ENCODE measurements at regions not wholly inside any gene's neighbourhood (a gene's known extent, or its start where the extent isn't known, plus 50 kb on each side); places are given as distances from the start of the nearest gene placed in this dataset.

DNA sequence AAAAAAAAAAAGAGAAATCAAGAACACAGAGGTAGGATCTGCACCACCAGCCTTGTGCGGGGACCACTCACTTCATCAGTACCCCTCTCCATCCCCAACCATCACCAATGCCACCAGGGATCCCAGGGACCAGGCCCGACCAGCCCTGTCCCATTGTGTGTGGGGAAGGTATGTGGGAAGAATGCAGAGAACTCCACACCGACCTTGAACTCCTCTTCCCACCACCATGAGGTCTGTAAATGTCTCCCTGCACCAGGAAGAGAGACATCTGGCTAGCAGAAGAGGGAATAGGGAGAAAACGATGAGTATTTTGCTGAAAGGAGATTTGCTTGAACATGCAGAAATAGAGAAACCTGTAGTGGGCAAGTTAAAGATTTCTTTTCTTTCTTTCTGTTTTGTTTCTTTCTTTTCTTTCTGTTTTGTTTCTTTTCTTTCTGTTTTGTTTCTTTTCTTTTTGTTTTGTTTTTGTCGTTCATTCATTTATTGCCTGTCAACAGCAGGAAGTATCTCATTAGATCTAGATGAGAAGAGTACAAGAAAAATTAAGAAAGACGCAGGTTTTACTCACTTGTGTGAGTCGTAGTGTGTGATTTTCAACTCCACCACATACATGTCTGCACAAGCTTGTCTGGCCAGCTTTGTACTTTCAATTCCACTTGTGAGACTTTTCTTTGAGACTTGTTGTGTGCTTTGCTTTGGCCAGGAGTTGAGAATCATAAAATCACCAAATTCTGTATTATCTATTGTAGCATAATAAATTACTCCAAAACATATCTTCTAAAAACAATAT, 179.8 kb upstream of the HAAO start:
- DNase-seq (ENCODE audit: low read depth, low spot score) (no peak), FAIRE-seq (no peak)
- H3K9me1 ChIP-seq (ENCODE audit: control insufficient read depth, extremely low read depth, insufficient read depth, low read length): no peaks in the 10 kb centered on the region
- no peak overlapping the region for H2AFZ ChIP-seq (ENCODE audit: control insufficient read depth, low read length)
- H3K4me2 ChIP-seq (ENCODE audit: control insufficient read depth, extremely low read depth, insufficient read depth, low read depth, low read length): peak overlapping the region; percentile 29
- peak overlapping the region; percentile 4 for H3K9ac ChIP-seq (ENCODE audit: control insufficient read depth, extremely low read depth, insufficient read depth, low read length)
- no peaks in the 10 kb centered on the region for H3K79me2 ChIP-seq (ENCODE audit: control insufficient read depth, insufficient read depth, low read length)
- dilution Hi-C loops (cut with MboI; ENCODE audit: extremely low pct_ligation_motif_present, low sequenced_read_pairs): no loop called here
- H3K4me1 ChIP-seq (ENCODE audit: control insufficient read depth, extremely low read depth, insufficient read depth, low read length): peaks cover 38% of the 10 kb centered on the region
- H4K20me1 ChIP-seq (ENCODE audit: control insufficient read depth, extremely low read depth, insufficient read depth, low read length): no peaks in the 10 kb centered on the region
- no peaks in the 10 kb centered on the region for H3K36me3 ChIP-seq (ENCODE audit: control insufficient read depth in 2 of 2, extremely low read depth in 1 of 2, insufficient read depth in 2 of 2, low read length in 2 of 2)
- H3K9me3 ChIP-seq (ENCODE audit: control insufficient read depth, low read depth, low read length): no peaks in the 10 kb centered on the region
- no peaks in the 10 kb centered on the region for H3K27me3 ChIP-seq (ENCODE audit: control insufficient read depth, extremely low read depth, insufficient read depth, low read length)
- H3K4me3 ChIP-seq (ENCODE audit: control insufficient read depth in 2 of 3, extremely low read depth in 1 of 3, insufficient read depth in 2 of 3, low read depth in 1 of 3, low read length in 3 of 3): no peak overlapping the region
- peak overlapping the region; percentile 41 for H3K27ac ChIP-seq (ENCODE audit: control insufficient read depth, insufficient read depth, low read length)
- TF ChIP-seq EZH2 (IDR thresholded peaks at IDR 0.05; ENCODE audit: low read length) (no peak), CTCF (optimal IDR thresholded peaks at IDR 0.05 in 1 of 3, IDR thresholded peaks at IDR 0.05 in 1 of 3, conservative IDR thresholded peaks at IDR 0.05 in 1 of 3; ENCODE audit: extremely low read depth in 1 of 3, insufficient read depth in 2 of 3, low read length in 3 of 3) (no peak)

DNA sequence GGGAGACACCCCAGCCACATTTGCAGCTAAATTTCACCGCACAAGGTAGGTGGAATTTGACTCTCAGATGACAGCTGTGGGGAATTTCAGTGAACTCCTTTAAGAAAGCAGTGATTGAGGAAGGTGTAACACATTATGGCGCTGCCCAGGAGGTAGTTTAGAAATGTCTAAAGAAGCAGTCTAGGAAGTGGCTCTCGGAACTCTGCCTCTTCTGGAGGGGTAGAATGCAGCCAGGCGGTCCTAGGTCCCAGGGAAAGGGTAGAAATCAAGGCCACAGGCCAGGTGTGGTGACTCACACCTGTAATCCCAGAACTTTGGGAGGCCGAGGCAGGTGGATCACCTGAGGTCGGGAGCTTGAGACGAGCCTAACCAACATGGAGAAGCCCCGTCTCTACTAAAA, 179.0 kb upstream of the HAAO start:
- H3K27me3 ChIP-seq (ENCODE audit: control insufficient read depth, extremely low read depth, insufficient read depth, low read length): no peaks in the 10 kb centered on the region
- TF ChIP-seq CTCF (optimal IDR thresholded peaks at IDR 0.05 in 1 of 3, IDR thresholded peaks at IDR 0.05 in 1 of 3, conservative IDR thresholded peaks at IDR 0.05 in 1 of 3; ENCODE audit: extremely low read depth in 1 of 3, insufficient read depth in 2 of 3, low read length in 3 of 3) (no peak), EZH2 (IDR thresholded peaks at IDR 0.05; ENCODE audit: low read length) (no peak)
- H3K79me2 ChIP-seq (ENCODE audit: control insufficient read depth, insufficient read depth, low read length): no peaks in the 10 kb centered on the region
- dilution Hi-C loops (cut with MboI; ENCODE audit: extremely low pct_ligation_motif_present, low sequenced_read_pairs): no loop called here
- no peak overlapping the region for H2AFZ ChIP-seq (ENCODE audit: control insufficient read depth, low read length)
- DNase-seq (ENCODE audit: low read depth, low spot score) (no peak), FAIRE-seq (no peak)
- H3K27ac ChIP-seq (ENCODE audit: control insufficient read depth, insufficient read depth, low read length): no peak overlapping the region
- H3K9me3 ChIP-seq (ENCODE audit: control insufficient read depth, low read depth, low read length): no peaks in the 10 kb centered on the region
- H3K4me3 ChIP-seq (ENCODE audit: control insufficient read depth in 2 of 3, extremely low read depth in 1 of 3, insufficient read depth in 2 of 3, low read depth in 1 of 3, low read length in 3 of 3): no peak overlapping the region
- H3K9me1 ChIP-seq (ENCODE audit: control insufficient read depth, extremely low read depth, insufficient read depth, low read length): no peaks in the 10 kb centered on the region
- H3K4me2 ChIP-seq (ENCODE audit: control insufficient read depth, extremely low read depth, insufficient read depth, low read depth, low read length): no peak overlapping the region
- no peak overlapping the region for H3K9ac ChIP-seq (ENCODE audit: control insufficient read depth, extremely low read depth, insufficient read depth, low read length)
- no peaks in the 10 kb centered on the region for H3K36me3 ChIP-seq (ENCODE audit: control insufficient read depth in 2 of 2, extremely low read depth in 1 of 2, insufficient read depth in 2 of 2, low read length in 2 of 2)
- no peaks in the 10 kb centered on the region for H4K20me1 ChIP-seq (ENCODE audit: control insufficient read depth, extremely low read depth, insufficient read depth, low read length)
- peaks cover 35% of the 10 kb centered on the region for H3K4me1 ChIP-seq (ENCODE audit: control insufficient read depth, extremely low read depth, insufficient read depth, low read length)

Data from keratinocyte (primary cell).